IMR-90 (cell line): ENCODE measurements at regions not wholly inside any gene's neighbourhood (a gene's known extent, or its start where the extent isn't known, plus 50 kb on each side); places are given as distances from the start of the nearest gene placed in this dataset.

ENCODE experiments used
- ATAC-seq: fragments of 200-7000 bp; cut with Tn5 transposase; 2 replicates; pipeline ENCODE4 v1.9.1; 2020; ENCODE audit warnings: low read depth, mild to moderate bottlenecking, moderate library complexity
- BruUV-seq: library from RNA; stranded (reverse); fragments of 400-500 nt; replicated peaks from 2 replicates; lab custom pipeline; 2021; lab: Mats Ljungman, UMichigan
- CTCF ChIA-PET: fragments of 300-600 bp; formaldehyde crosslinking; extraction: SDS; loops from one replicate; lab custom pipeline; 2021; ENCODE audit warnings: antibody characterized with exemption; lab: Yijun Ruan, JAX
- POLR2A ChIA-PET: fragments of 300-600 bp; sonication (Branson Sonifier 250); formaldehyde crosslinking; loops from one replicate; lab custom pipeline; 2022; ENCODE audit warnings: antibody characterized with exemption; ENCODE audit not compliant: unreplicated experiment; lab: Charles Lee
- DNase-seq: peaks from one replicate; pipeline ENCODE4 v3.0.0; 2013
- H2AFZ ChIP-seq: replicated peaks from 2 replicates; pipeline ENCODE3; 2013; ENCODE audit warnings: low read length, mild to moderate bottlenecking; ENCODE audit not compliant: poor library complexity
- H2AK5ac ChIP-seq: 2 replicates; pipeline ENCODE4 v1.6.1; 2013; ENCODE audit warnings: low read depth, low read length, inconsistent platforms
- H2AK9ac ChIP-seq: replicated peaks from 2 replicates; pipeline ENCODE3; 2013; ENCODE audit warnings: mild to moderate bottlenecking, low read depth, low read length, moderate library complexity; ENCODE audit not compliant: poor library complexity
- H2BK120ac ChIP-seq: 2 replicates; pipeline ENCODE4 v1.6.1; 2013; ENCODE audit warnings: low read depth, low read length, inconsistent platforms
- H2BK15ac ChIP-seq: 3 replicates; pipeline ENCODE4 v1.6.1; 2013; ENCODE audit warnings: low read depth, low read length, inconsistent platforms
- H2BK20ac ChIP-seq: 2 replicates; pipeline ENCODE4 v1.6.1; 2013; ENCODE audit warnings: low read depth, mild to moderate bottlenecking, inconsistent platforms, low read length, moderate library complexity
- H2BK5ac ChIP-seq: 2 replicates; pipeline ENCODE4 v1.6.1; 2013; ENCODE audit warnings: mild to moderate bottlenecking, low read depth, low read length, inconsistent platforms; ENCODE audit not compliant: poor library complexity, severe bottlenecking
- H3K14ac ChIP-seq: replicated peaks from 2 replicates; pipeline ENCODE4 v1.6.1; 2013; ENCODE audit warnings: low read depth, low read length, inconsistent platforms
- H3K18ac ChIP-seq: 2 replicates; pipeline ENCODE4 v1.6.1; 2013; ENCODE audit warnings: low read depth, low read length, control low read depth
- H3K23ac ChIP-seq: 2 replicates; pipeline ENCODE4 v1.6.1; 2013; ENCODE audit warnings: low read depth, low read length, inconsistent platforms
- H3K27ac ChIP-seq: 2 replicates; pipeline ENCODE4 v1.5.1; 2013; ENCODE audit warnings: mild to moderate bottlenecking, control low read depth, low read length; ENCODE audit not compliant: insufficient read depth
- H3K27me3 ChIP-seq: 2 replicates; pipeline ENCODE4 v1.6.1; 2013; ENCODE audit warnings: low read length; ENCODE audit not compliant: control insufficient read depth, insufficient read depth
- H3K36me3 ChIP-seq: 2 replicates; pipeline ENCODE4 v1.6.1; 2013; ENCODE audit warnings: low read length, mixed read lengths; ENCODE audit not compliant: control insufficient read depth, insufficient read depth
- H3K4ac ChIP-seq: 2 replicates; pipeline ENCODE4 v1.6.1; 2013; ENCODE audit warnings: low read depth, low read length, inconsistent platforms
- H3K4me1 ChIP-seq: 2 replicates; pipeline ENCODE4 v1.6.1; 2013; ENCODE audit warnings: low read length, mixed read lengths; ENCODE audit not compliant: control insufficient read depth, insufficient read depth
- H3K4me2 ChIP-seq: 2 replicates; pipeline ENCODE4 v1.6.1; 2013; ENCODE audit warnings: low read depth, mild to moderate bottlenecking, control low read depth, low read length, moderate library complexity
- H3K4me3 ChIP-seq: 2 replicates; pipeline ENCODE4 v1.5.1; 2013; ENCODE audit warnings: low read depth, mild to moderate bottlenecking, control low read depth, low read length, moderate library complexity; ENCODE audit not compliant: insufficient read depth
- H3K56ac ChIP-seq: 2 replicates; pipeline ENCODE4 v1.6.1; 2013; ENCODE audit warnings: low read length, inconsistent platforms; ENCODE audit not compliant: insufficient read depth; ENCODE audit errors: extremely low read depth
- H3K79me1 ChIP-seq, 2 experiments: 2 replicates each; pipeline ENCODE4 v1.6.1; 2013; ENCODE audit warnings: low read length in 2 of 2, inconsistent platforms in 1 of 2, low read depth in 1 of 2
- H3K9ac ChIP-seq: 2 replicates; pipeline ENCODE4 v1.6.1; 2013; ENCODE audit warnings: low read depth, low read length, control low read depth
- H3K9me1 ChIP-seq: 2 replicates; pipeline ENCODE4 v1.6.1; 2013; ENCODE audit warnings: low read length, inconsistent platforms; ENCODE audit not compliant: insufficient read depth
- H3K9me3 ChIP-seq: 2 replicates; pipeline ENCODE4 v1.6.1; 2013; ENCODE audit warnings: low read length; ENCODE audit not compliant: control insufficient read depth, insufficient read depth
- H4K20me1 ChIP-seq: 2 replicates; pipeline ENCODE4 v1.6.1; 2013; ENCODE audit warnings: low read length, inconsistent platforms; ENCODE audit not compliant: insufficient read depth
- H4K5ac ChIP-seq: 2 replicates; pipeline ENCODE4 v1.6.1; 2013; ENCODE audit warnings: mild to moderate bottlenecking, low read depth, low read length, control low read depth
- H4K8ac ChIP-seq, 2 experiments: 2 replicates each; pipeline ENCODE4 v1.6.1; 2013; ENCODE audit warnings: low read depth in 2 of 2, low read length in 2 of 2, control low read depth in 1 of 2, inconsistent platforms in 1 of 2
- H4K91ac ChIP-seq: 2 replicates; pipeline ENCODE4 v1.6.1; 2013; ENCODE audit warnings: low read depth, low read length, inconsistent platforms; ENCODE audit not compliant: insufficient read depth
- BHLHE40 ChIP-seq: fragments of 150-350 bp; IDR thresholded peaks from 2 replicates; pipeline ENCODE4 v1.6.1; 2016; ENCODE audit warnings: mild to moderate bottlenecking, low read depth, low read length
- CEBPB ChIP-seq: IDR thresholded peaks from 2 replicates; pipeline ENCODE4 v1.6.1; 2012; ENCODE audit warnings: low read depth, low read length, improper control_type of control experiment
- ELK1 ChIP-seq: fragments of 150-350 bp; IDR thresholded peaks from 2 replicates; pipeline ENCODE4 v1.6.1; 2016; ENCODE audit warnings: low read depth, mild to moderate bottlenecking, low read length, moderate library complexity, borderline replicate concordance
- MAFK ChIP-seq: IDR thresholded peaks from 2 replicates; pipeline ENCODE4 v1.6.1; 2012; ENCODE audit warnings: low read depth, low read length, improper control_type of control experiment
- MAZ ChIP-seq: IDR thresholded peaks from 2 replicates; pipeline ENCODE4 v1.6.1; 2012; ENCODE audit warnings: low read depth, mild to moderate bottlenecking, low read length, improper control_type of control experiment, moderate library complexity, borderline replicate concordance
- NFE2L2 ChIP-seq: fragments of 150-350 bp; IDR thresholded peaks from 2 replicates; pipeline ENCODE4 v1.6.1; 2016; ENCODE audit warnings: low read depth, mild to moderate bottlenecking, low read length
- POLR2A ChIP-seq: IDR thresholded peaks from 2 replicates; pipeline ENCODE4 v1.6.1; 2012; ENCODE audit warnings: mild to moderate bottlenecking, low read depth, low read length
- RCOR1 ChIP-seq: IDR thresholded peaks from 2 replicates; pipeline ENCODE4 v1.6.1; 2012; ENCODE audit warnings: mild to moderate bottlenecking, low read length, improper control_type of control experiment; ENCODE audit not compliant: insufficient replicate concordance
- SMC3 ChIP-seq: fragments of 150-350 bp; IDR thresholded peaks from 2 replicates; pipeline ENCODE4 v1.6.1; 2016; ENCODE audit warnings: low read depth, mild to moderate bottlenecking, antibody characterized with exemption, low read length, moderate library complexity
- WGBS, 2 experiments: methylation state at CpG; one replicate each; pipeline versions ENCODE4 v1.1.5 to v1.1.7; 2013; ENCODE audit warnings: missing lambda C conversion rate in 2 of 2; ENCODE audit not compliant: insufficient read length in 1 of 2; ENCODE audit errors: extremely low coverage in 2 of 2; 5-methylcytosine and 5-hydroxymethylcytosine counted together
- dilution Hi-C: fragments of 300-500 bp; cut with HindIII; formaldehyde crosslinking; loops from one replicate; pipeline ENCODE4 v1.14.3; 2018; ENCODE audit warnings: low sequenced_read_pairs; ENCODE audit not compliant: unreplicated experiment
- in situ Hi-C: fragments of 300-500 bp; cut with MboI; formaldehyde crosslinking; loops from 3 replicates; pipeline ENCODE4 v1.14.3; 2019; ENCODE audit warnings: low sequenced_read_pairs, inconsistent platforms, mixed read lengths
- intact Hi-C: fragments of 100-400 bp; cut with micrococcal nuclease; formaldehyde crosslinking; loops from 2 replicates; pipeline ENCODE4 v1.10.0; 2022

GRCh38 chr18:40341701-40342100 is 1613.3 kb upstream of the PIK3C3 start:
- dilution Hi-C loops (no loop called here), in situ Hi-C loops (no loop called here), intact Hi-C loops (no loop called here)
- Histone ChIP-seq H2AK9ac (no peak overlapping the region), H3K4me1 (no peaks in the 10 kb centered on the region), H3K14ac (no peak overlapping the region), H2BK120ac (no peak overlapping the region), H2BK15ac (no peak overlapping the region), H3K27ac (no peak overlapping the region), H2AK5ac (no peak overlapping the region), H3K18ac (no peak overlapping the region), H3K9me1 (no peaks in the 10 kb centered on the region), H4K5ac (no peak overlapping the region), H4K20me1 (no peaks in the 10 kb centered on the region), H2BK5ac (no peak overlapping the region), H3K23ac (no peak overlapping the region), H3K56ac (no peak overlapping the region), H4K8ac (no peak overlapping the region), H3K36me3 (no peaks in the 10 kb centered on the region), H3K27me3 (no peaks in the 10 kb centered on the region), H2AFZ (no peak overlapping the region), H3K79me1 (no peaks in the 10 kb centered on the region), H3K4me2 (no peak overlapping the region), H2BK20ac (no peak overlapping the region), H4K91ac (no peak overlapping the region), H3K4ac (no peak overlapping the region), H3K9ac (no peak overlapping the region), H3K9me3 (no peaks in the 10 kb centered on the region), H3K4me3 (no peak overlapping the region)
- no peak for TF ChIP-seq CEBPB
- TF ChIP-seq POLR2A: no peak
- no peak for TF ChIP-seq SMC3
- no peak for TF ChIP-seq RCOR1
- no peak for TF ChIP-seq MAFK
- no peak for TF ChIP-seq ELK1
- TF ChIP-seq MAZ: no peak
- no peak for TF ChIP-seq NFE2L2
- TF ChIP-seq BHLHE40: no peak
- no CpG with 5 or more reads among the region's 3 CpGs for WGBS, 2 experiments
- ATAC-seq: no peak
- no TSS peak for BruUV-seq
- no peak for DNase-seq
- CTCF ChIA-PET: no interaction called here
- POLR2A ChIA-PET: no interaction called here
